IMR-90 (cell line): ENCODE measurements at regions not wholly inside any gene's neighbourhood (a gene's known extent, or its start where the extent isn't known, plus 50 kb on each side); places are given as distances from the start of the nearest gene placed in this dataset.
A peak's percentile ranks its signal among the peaks of the same experiment; 100 is the strongest.

ENCODE experiments used
- ATAC-seq: fragments of 200-7000 bp; cut with Tn5 transposase; 2 replicates; pipeline ENCODE4 v1.9.1; 2020; ENCODE audit warnings: low read depth, mild to moderate bottlenecking, moderate library complexity
- BruUV-seq: library from RNA; stranded (reverse); fragments of 400-500 nt; replicated peaks from 2 replicates; lab custom pipeline; 2021; lab: Mats Ljungman, UMichigan
- CTCF ChIA-PET: fragments of 300-600 bp; formaldehyde crosslinking; extraction: SDS; loops from one replicate; lab custom pipeline; 2021; ENCODE audit warnings: antibody characterized with exemption; lab: Yijun Ruan, JAX
- POLR2A ChIA-PET: fragments of 300-600 bp; sonication (Branson Sonifier 250); formaldehyde crosslinking; loops from one replicate; lab custom pipeline; 2022; ENCODE audit warnings: antibody characterized with exemption; ENCODE audit not compliant: unreplicated experiment; lab: Charles Lee
- DNase-seq: peaks from one replicate; pipeline ENCODE4 v3.0.0; 2013
- H2AFZ ChIP-seq: replicated peaks from 2 replicates; pipeline ENCODE3; 2013; ENCODE audit warnings: low read length, mild to moderate bottlenecking; ENCODE audit not compliant: poor library complexity
- H2AK5ac ChIP-seq: 2 replicates; pipeline ENCODE4 v1.6.1; 2013; ENCODE audit warnings: low read depth, low read length, inconsistent platforms
- H2AK9ac ChIP-seq: replicated peaks from 2 replicates; pipeline ENCODE3; 2013; ENCODE audit warnings: mild to moderate bottlenecking, low read depth, low read length, moderate library complexity; ENCODE audit not compliant: poor library complexity
- H2BK120ac ChIP-seq: 2 replicates; pipeline ENCODE4 v1.6.1; 2013; ENCODE audit warnings: low read depth, low read length, inconsistent platforms
- H2BK15ac ChIP-seq: 3 replicates; pipeline ENCODE4 v1.6.1; 2013; ENCODE audit warnings: low read depth, low read length, inconsistent platforms
- H2BK20ac ChIP-seq: 2 replicates; pipeline ENCODE4 v1.6.1; 2013; ENCODE audit warnings: low read depth, mild to moderate bottlenecking, inconsistent platforms, low read length, moderate library complexity
- H2BK5ac ChIP-seq: 2 replicates; pipeline ENCODE4 v1.6.1; 2013; ENCODE audit warnings: mild to moderate bottlenecking, low read depth, low read length, inconsistent platforms; ENCODE audit not compliant: poor library complexity, severe bottlenecking
- H3K14ac ChIP-seq: replicated peaks from 2 replicates; pipeline ENCODE4 v1.6.1; 2013; ENCODE audit warnings: low read depth, low read length, inconsistent platforms
- H3K18ac ChIP-seq: 2 replicates; pipeline ENCODE4 v1.6.1; 2013; ENCODE audit warnings: low read depth, low read length, control low read depth
- H3K23ac ChIP-seq: 2 replicates; pipeline ENCODE4 v1.6.1; 2013; ENCODE audit warnings: low read depth, low read length, inconsistent platforms
- H3K27ac ChIP-seq: 2 replicates; pipeline ENCODE4 v1.5.1; 2013; ENCODE audit warnings: mild to moderate bottlenecking, control low read depth, low read length; ENCODE audit not compliant: insufficient read depth
- H3K27me3 ChIP-seq: 2 replicates; pipeline ENCODE4 v1.6.1; 2013; ENCODE audit warnings: low read length; ENCODE audit not compliant: control insufficient read depth, insufficient read depth
- H3K36me3 ChIP-seq: 2 replicates; pipeline ENCODE4 v1.6.1; 2013; ENCODE audit warnings: low read length, mixed read lengths; ENCODE audit not compliant: control insufficient read depth, insufficient read depth
- H3K4ac ChIP-seq: 2 replicates; pipeline ENCODE4 v1.6.1; 2013; ENCODE audit warnings: low read depth, low read length, inconsistent platforms
- H3K4me1 ChIP-seq: 2 replicates; pipeline ENCODE4 v1.6.1; 2013; ENCODE audit warnings: low read length, mixed read lengths; ENCODE audit not compliant: control insufficient read depth, insufficient read depth
- H3K4me2 ChIP-seq: 2 replicates; pipeline ENCODE4 v1.6.1; 2013; ENCODE audit warnings: low read depth, mild to moderate bottlenecking, control low read depth, low read length, moderate library complexity
- H3K4me3 ChIP-seq: 2 replicates; pipeline ENCODE4 v1.5.1; 2013; ENCODE audit warnings: low read depth, mild to moderate bottlenecking, control low read depth, low read length, moderate library complexity; ENCODE audit not compliant: insufficient read depth
- H3K56ac ChIP-seq: 2 replicates; pipeline ENCODE4 v1.6.1; 2013; ENCODE audit warnings: low read length, inconsistent platforms; ENCODE audit not compliant: insufficient read depth; ENCODE audit errors: extremely low read depth
- H3K79me1 ChIP-seq, 2 experiments: 2 replicates each; pipeline ENCODE4 v1.6.1; 2013; ENCODE audit warnings: low read length in 2 of 2, inconsistent platforms in 1 of 2, low read depth in 1 of 2
- H3K9ac ChIP-seq: 2 replicates; pipeline ENCODE4 v1.6.1; 2013; ENCODE audit warnings: low read depth, low read length, control low read depth
- H3K9me1 ChIP-seq: 2 replicates; pipeline ENCODE4 v1.6.1; 2013; ENCODE audit warnings: low read length, inconsistent platforms; ENCODE audit not compliant: insufficient read depth
- H3K9me3 ChIP-seq: 2 replicates; pipeline ENCODE4 v1.6.1; 2013; ENCODE audit warnings: low read length; ENCODE audit not compliant: control insufficient read depth, insufficient read depth
- H4K20me1 ChIP-seq: 2 replicates; pipeline ENCODE4 v1.6.1; 2013; ENCODE audit warnings: low read length, inconsistent platforms; ENCODE audit not compliant: insufficient read depth
- H4K5ac ChIP-seq: 2 replicates; pipeline ENCODE4 v1.6.1; 2013; ENCODE audit warnings: mild to moderate bottlenecking, low read depth, low read length, control low read depth
- H4K8ac ChIP-seq, 2 experiments: 2 replicates each; pipeline ENCODE4 v1.6.1; 2013; ENCODE audit warnings: low read depth in 2 of 2, low read length in 2 of 2, control low read depth in 1 of 2, inconsistent platforms in 1 of 2
- H4K91ac ChIP-seq: 2 replicates; pipeline ENCODE4 v1.6.1; 2013; ENCODE audit warnings: low read depth, low read length, inconsistent platforms; ENCODE audit not compliant: insufficient read depth
- BHLHE40 ChIP-seq: fragments of 150-350 bp; IDR thresholded peaks from 2 replicates; pipeline ENCODE4 v1.6.1; 2016; ENCODE audit warnings: mild to moderate bottlenecking, low read depth, low read length
- CEBPB ChIP-seq: IDR thresholded peaks from 2 replicates; pipeline ENCODE4 v1.6.1; 2012; ENCODE audit warnings: low read depth, low read length, improper control_type of control experiment
- CHD1 ChIP-seq: IDR thresholded peaks from 2 replicates; pipeline ENCODE4 v1.6.1; 2012; ENCODE audit warnings: low read depth, low read length, improper control_type of control experiment
- FOS ChIP-seq: fragments of 150-350 bp; IDR thresholded peaks from 2 replicates; pipeline ENCODE4 v1.6.1; 2016; ENCODE audit warnings: low read depth, low read length
- MAFK ChIP-seq: IDR thresholded peaks from 2 replicates; pipeline ENCODE4 v1.6.1; 2012; ENCODE audit warnings: low read depth, low read length, improper control_type of control experiment
- MAZ ChIP-seq: IDR thresholded peaks from 2 replicates; pipeline ENCODE4 v1.6.1; 2012; ENCODE audit warnings: low read depth, mild to moderate bottlenecking, low read length, improper control_type of control experiment, moderate library complexity, borderline replicate concordance
- MXI1 ChIP-seq: IDR thresholded peaks from 2 replicates; pipeline ENCODE4 v1.6.1; 2012; ENCODE audit warnings: low read depth, mild to moderate bottlenecking, low read length, moderate library complexity, borderline replicate concordance
- NFE2L2 ChIP-seq: fragments of 150-350 bp; IDR thresholded peaks from 2 replicates; pipeline ENCODE4 v1.6.1; 2016; ENCODE audit warnings: low read depth, mild to moderate bottlenecking, low read length
- POLR2A ChIP-seq: IDR thresholded peaks from 2 replicates; pipeline ENCODE4 v1.6.1; 2012; ENCODE audit warnings: mild to moderate bottlenecking, low read depth, low read length
- RAD21 ChIP-seq: IDR thresholded peaks from 2 replicates; pipeline ENCODE4 v1.6.1; 2012; ENCODE audit warnings: low read length, improper control_type of control experiment
- RCOR1 ChIP-seq: IDR thresholded peaks from 2 replicates; pipeline ENCODE4 v1.6.1; 2012; ENCODE audit warnings: mild to moderate bottlenecking, low read length, improper control_type of control experiment; ENCODE audit not compliant: insufficient replicate concordance
- RFX5 ChIP-seq: IDR thresholded peaks from 2 replicates; pipeline ENCODE4 v1.8.0; 2012; ENCODE audit warnings: low read depth, mild to moderate bottlenecking, low read length, moderate library complexity
- SMC3 ChIP-seq: fragments of 150-350 bp; IDR thresholded peaks from 2 replicates; pipeline ENCODE4 v1.6.1; 2016; ENCODE audit warnings: low read depth, mild to moderate bottlenecking, antibody characterized with exemption, low read length, moderate library complexity
- dilution Hi-C: fragments of 300-500 bp; cut with HindIII; formaldehyde crosslinking; loops from one replicate; pipeline ENCODE4 v1.14.3; 2018; ENCODE audit warnings: low sequenced_read_pairs; ENCODE audit not compliant: unreplicated experiment
- in situ Hi-C: fragments of 300-500 bp; cut with MboI; formaldehyde crosslinking; loops from 3 replicates; pipeline ENCODE4 v1.14.3; 2019; ENCODE audit warnings: low sequenced_read_pairs, inconsistent platforms, mixed read lengths
- intact Hi-C: fragments of 100-400 bp; cut with micrococcal nuclease; formaldehyde crosslinking; loops from 2 replicates; pipeline ENCODE4 v1.10.0; 2022
- TF ChIP-seq, protein P1 (sequence below): fragments of 150-350 bp; IDR thresholded peaks from 2 replicates; pipeline ENCODE4 v1.6.1; 2017; ENCODE audit warnings: mild to moderate bottlenecking, antibody characterized with exemption, low read length, low read depth
- TF ChIP-seq, protein P2 (sequence below): fragments of 150-350 bp; IDR thresholded peaks from 2 replicates; pipeline ENCODE4 v1.6.1; 2016; ENCODE audit warnings: low read depth, mild to moderate bottlenecking, low read length, moderate library complexity, borderline replicate concordance
- TF ChIP-seq, protein P3 (sequence below): conservative IDR thresholded peaks from 2 replicates; pipeline ENCODE4 v1.5.1; 2012; ENCODE audit warnings: mild to moderate bottlenecking, low read depth, low read length, improper control_type of control experiment

DNA sequence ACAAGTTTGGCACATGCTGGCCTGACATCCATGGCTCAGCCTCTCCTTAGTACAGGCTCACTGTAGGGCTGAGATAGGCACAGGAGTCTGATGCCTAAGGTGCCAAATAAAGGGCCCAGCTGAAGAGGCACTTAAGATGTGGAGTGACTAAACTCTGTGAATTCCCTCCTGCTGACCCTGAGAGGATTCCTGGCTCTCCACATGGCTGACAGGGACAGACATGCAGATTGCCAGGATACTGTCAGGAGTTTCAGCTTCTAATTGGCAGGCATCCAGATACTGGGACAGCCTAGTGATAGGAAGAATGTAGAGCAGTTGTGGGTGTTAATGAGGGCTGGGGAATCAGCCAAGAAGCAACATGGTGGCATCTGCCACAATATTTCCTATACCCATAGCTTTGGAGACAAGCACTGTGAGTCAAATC lies 558.7 kb downstream of the INSC start:
- dilution Hi-C loops (no loop called here), intact Hi-C loops (no loop called here), in situ Hi-C loops (no loop called here)
- Histone ChIP-seq H3K9me3 (no peaks in the 10 kb centered on the region; the same call in 1 of the 2 replicates), H4K8ac (no peak overlapping the region), H3K4ac (no peak overlapping the region), H4K5ac (no peak overlapping the region), H3K23ac (no peak overlapping the region), H2BK20ac (no peak overlapping the region), H2AK9ac (no peak overlapping the region), H3K4me3 (no peak overlapping the region), H3K9me1 (peaks cover 6% of the 10 kb centered on the region), H3K56ac (no peak overlapping the region), H3K27ac (no peak overlapping the region), H3K9ac (no peak overlapping the region), H2BK15ac (no peak overlapping the region), H3K4me2 (no peak overlapping the region), H3K18ac (no peak overlapping the region), H2BK5ac (no peak overlapping the region), H3K4me1 (no peaks in the 10 kb centered on the region), H4K20me1 (no peaks in the 10 kb centered on the region), H3K27me3 (no peaks in the 10 kb centered on the region), H2BK120ac (peak overlapping the region; percentile 43; the same call in 1 of the 2 replicates), H2AFZ (peak overlapping the region; percentile 1), H3K14ac (no peak overlapping the region), H2AK5ac (0 out of 2 replicates have a peak overlapping the region, but pooled peaks have one; percentile 4), H3K79me1 (no peaks in the 10 kb centered on the region), H4K91ac (no peak overlapping the region; the same call in 1 of the 2 replicates), H3K36me3 (no peaks in the 10 kb centered on the region)
- ATAC-seq, result no peak; the same call in 1 of the 2 replicates
- ChIA-PET POLR2A (no interaction called here), CTCF (no interaction called here)
- BruUV-seq, result no TSS peak
- TF ChIP-seq NFE2L2, result no peak
- no peak for TF ChIP-seq MXI1
- TF ChIP-seq, protein P1, sequence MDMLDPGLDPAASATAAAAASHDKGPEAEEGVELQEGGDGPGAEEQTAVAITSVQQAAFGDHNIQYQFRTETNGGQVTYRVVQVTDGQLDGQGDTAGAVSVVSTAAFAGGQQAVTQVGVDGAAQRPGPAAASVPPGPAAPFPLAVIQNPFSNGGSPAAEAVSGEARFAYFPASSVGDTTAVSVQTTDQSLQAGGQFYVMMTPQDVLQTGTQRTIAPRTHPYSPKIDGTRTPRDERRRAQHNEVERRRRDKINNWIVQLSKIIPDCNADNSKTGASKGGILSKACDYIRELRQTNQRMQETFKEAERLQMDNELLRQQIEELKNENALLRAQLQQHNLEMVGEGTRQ, result no peak
- no peak for TF ChIP-seq RAD21
- TF ChIP-seq RCOR1, result no peak
- TF ChIP-seq BHLHE40, result no peak
- no peak for TF ChIP-seq RFX5
- TF ChIP-seq MAFK, result no peak
- no peak for TF ChIP-seq POLR2A
- no peak for TF ChIP-seq SMC3
- TF ChIP-seq, protein P2, sequence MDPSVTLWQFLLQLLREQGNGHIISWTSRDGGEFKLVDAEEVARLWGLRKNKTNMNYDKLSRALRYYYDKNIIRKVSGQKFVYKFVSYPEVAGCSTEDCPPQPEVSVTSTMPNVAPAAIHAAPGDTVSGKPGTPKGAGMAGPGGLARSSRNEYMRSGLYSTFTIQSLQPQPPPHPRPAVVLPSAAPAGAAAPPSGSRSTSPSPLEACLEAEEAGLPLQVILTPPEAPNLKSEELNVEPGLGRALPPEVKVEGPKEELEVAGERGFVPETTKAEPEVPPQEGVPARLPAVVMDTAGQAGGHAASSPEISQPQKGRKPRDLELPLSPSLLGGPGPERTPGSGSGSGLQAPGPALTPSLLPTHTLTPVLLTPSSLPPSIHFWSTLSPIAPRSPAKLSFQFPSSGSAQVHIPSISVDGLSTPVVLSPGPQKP, result no peak
- TF ChIP-seq MAZ, result no peak
- no peak for TF ChIP-seq CHD1
- TF ChIP-seq, protein P3, sequence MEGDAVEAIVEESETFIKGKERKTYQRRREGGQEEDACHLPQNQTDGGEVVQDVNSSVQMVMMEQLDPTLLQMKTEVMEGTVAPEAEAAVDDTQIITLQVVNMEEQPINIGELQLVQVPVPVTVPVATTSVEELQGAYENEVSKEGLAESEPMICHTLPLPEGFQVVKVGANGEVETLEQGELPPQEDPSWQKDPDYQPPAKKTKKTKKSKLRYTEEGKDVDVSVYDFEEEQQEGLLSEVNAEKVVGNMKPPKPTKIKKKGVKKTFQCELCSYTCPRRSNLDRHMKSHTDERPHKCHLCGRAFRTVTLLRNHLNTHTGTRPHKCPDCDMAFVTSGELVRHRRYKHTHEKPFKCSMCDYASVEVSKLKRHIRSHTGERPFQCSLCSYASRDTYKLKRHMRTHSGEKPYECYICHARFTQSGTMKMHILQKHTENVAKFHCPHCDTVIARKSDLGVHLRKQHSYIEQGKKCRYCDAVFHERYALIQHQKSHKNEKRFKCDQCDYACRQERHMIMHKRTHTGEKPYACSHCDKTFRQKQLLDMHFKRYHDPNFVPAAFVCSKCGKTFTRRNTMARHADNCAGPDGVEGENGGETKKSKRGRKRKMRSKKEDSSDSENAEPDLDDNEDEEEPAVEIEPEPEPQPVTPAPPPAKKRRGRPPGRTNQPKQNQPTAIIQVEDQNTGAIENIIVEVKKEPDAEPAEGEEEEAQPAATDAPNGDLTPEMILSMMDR, result no peak
- no peak for TF ChIP-seq CEBPB
- no peak for TF ChIP-seq FOS
- DNase-seq, result no peak
